Stimulated activated CD8-positive, alpha-beta memory T cell treated with anti-CD3 and anti-CD28 coated beads, Interleukin-2, amount 100 ng/mL, for 1 hour (primary cell): ENCODE measurements at regions not wholly inside any gene's neighbourhood (a gene's known extent, or its start where the extent isn't known, plus 50 kb on each side); places are given as distances from the start of the nearest gene placed in this dataset.

ENCODE experiments used
- DNase-seq, 2 donors: peaks; one replicate each; pipeline ENCODE4 v3.0.0-alpha.2; 2020; ENCODE audit warnings: low read depth in 2 of 2

DNA sequence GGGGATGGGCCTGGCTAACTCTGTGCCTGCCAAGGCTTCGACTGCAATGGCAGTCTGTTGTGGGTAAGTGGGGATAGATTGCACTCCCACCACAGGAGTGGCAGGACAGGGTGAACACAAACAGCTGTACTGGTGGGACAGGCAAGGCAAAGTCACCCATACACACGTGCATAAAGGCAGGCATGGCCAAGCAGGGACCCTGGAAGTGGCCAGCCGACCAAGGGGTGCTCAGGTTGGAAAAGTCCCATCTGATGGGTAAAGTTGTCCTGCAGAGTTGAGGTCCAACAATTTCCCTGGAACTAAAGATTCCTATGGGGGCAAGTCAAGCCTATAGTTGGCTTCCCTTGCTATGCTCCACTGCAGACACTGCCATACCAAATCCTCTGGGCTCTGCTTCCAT, 1961.9 kb upstream of the ADGRL3 start:
- no peak for DNase-seq

DNA sequence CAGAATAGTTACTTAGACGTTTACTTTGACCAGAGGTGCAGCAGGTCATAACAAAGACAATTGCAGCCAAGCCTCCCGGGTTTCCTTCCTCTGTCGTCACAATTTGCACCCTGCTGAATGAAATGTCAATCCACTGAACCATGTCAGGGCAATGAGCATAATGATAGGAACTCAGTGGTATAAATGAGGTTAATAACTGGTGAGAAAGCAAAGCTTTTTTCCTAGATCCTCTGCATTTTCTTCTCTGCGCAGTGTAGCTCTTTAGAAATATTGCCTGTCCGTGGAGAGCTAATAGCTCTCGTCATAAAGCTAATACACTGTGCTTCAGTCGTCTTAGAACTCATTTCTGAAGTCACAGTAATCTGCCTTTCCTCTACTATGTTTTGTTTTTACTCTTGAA, 1960.1 kb upstream of the ADGRL3 start:
- DNase-seq = no peak

GRCh38 chr4:59243038-59243437, 1957.1 kb upstream of the ADGRL3 start:
- no peak for DNase-seq

- no peak for DNase-seq
Measured at GRCh38 chr4:59247032-59247431, 1953.1 kb upstream of the ADGRL3 start.

DNA sequence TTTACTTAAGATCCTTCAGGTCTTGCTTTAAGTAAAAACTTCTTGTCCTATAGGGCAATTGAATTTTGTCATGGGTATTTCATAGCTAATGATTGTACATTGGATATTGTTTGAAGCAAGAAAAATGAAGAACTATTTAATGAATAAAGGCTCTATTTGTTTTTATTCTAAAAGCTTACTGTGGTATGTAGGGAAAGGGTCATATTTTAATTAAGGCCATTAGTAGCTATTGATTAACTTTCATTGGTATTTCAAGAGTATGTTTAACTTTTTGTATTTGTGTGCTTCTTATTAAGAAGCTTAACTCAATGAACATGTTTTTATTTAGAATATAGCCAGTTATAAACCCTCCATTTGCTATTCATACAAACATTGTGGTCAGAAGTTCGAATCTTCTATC, 1951.8 kb upstream of the ADGRL3 start:
- DNase-seq = no peak

DNA sequence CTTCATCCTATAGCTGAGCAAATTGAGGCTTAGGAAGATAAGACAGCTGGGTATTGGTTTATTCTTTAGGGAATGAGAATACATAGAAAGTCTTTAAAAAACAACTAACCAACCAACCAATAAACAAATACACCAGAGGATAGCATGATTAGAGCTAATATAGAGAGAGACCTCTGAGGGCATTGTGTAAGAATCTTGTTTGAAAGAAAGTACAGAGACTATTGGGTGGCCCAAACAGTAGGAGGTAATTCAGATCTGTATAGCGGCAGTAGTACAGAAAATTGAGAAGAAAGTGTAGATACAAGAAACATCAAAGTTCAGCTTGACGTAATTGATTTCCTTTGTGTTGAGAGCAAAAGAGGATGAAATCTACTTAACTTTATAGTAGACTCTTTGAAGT, 1951.0 kb upstream of the ADGRL3 start:
- DNase-seq = no peak

GRCh38 chr4:59258002-59258401, 1942.1 kb upstream of the ADGRL3 start:
- DNase-seq = no peak

- no peak for DNase-seq
Measured at GRCh38 chr4:59307609-59308008, 1892.5 kb upstream of the ADGRL3 start.

DNA sequence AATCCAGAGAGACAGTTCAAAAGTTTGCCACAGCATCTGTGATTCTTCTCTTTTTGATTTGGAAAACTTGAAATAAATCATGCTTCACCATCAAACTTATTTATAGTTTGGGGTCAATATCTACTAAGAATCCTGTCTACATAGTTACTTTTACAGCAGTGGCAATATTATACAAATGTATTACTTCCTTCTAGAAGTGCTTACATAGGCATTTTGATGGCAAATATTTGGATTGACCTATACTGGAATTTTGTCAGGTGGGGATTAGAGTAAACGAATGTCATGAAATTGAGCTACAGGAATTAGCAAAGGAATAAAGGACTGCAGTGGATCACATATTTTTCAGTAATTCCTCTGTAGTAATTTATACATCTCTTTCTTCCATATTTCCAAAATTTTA, 1885.5 kb upstream of the ADGRL3 start:
- DNase-seq = no peak

GRCh38 chr4:59339631-59340030, 1860.5 kb upstream of the ADGRL3 start:
- no peak for DNase-seq

GRCh38 chr4:59341506-59341905, 1858.6 kb upstream of the ADGRL3 start:
- DNase-seq = no peak

DNA sequence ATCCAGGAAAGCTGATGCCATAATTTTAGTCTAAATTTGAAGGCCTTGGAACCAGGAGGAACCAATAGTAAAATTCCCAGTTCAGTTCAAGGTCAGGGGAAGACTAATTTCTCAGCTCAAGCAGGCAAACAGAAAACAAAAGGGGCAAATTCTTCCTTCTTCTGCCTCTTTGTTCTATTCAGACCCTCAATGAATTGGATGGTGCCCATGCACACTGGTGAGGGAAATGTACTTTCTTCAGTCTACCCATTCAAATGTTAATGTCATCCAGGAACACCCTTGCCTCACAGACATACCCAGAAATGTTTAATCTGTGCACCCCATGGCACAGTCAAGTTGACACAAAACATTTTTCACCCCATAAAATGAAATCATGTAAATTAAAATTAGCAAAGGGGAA, 1851.2 kb upstream of the ADGRL3 start:
- no peak for DNase-seq

DNA sequence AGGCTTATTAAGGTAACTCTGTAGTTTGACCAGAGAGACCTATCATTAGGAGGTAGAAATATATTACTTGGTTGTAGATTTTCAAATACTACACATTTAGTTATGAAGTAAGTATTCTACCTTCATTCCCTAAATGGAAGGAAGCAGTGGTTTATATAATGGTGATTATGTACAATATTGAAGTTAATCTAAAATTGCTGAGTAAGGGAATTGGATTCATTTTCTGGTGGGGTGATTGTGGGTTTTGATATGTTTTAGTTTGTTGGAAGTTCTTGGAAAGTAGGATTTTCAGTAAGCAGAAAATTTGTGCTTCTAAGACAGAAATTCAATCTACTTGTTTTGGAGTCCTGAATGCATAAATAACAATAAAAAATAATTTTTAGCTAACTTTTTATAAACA, 1830.9 kb upstream of the ADGRL3 start:
- DNase-seq = no peak

DNA sequence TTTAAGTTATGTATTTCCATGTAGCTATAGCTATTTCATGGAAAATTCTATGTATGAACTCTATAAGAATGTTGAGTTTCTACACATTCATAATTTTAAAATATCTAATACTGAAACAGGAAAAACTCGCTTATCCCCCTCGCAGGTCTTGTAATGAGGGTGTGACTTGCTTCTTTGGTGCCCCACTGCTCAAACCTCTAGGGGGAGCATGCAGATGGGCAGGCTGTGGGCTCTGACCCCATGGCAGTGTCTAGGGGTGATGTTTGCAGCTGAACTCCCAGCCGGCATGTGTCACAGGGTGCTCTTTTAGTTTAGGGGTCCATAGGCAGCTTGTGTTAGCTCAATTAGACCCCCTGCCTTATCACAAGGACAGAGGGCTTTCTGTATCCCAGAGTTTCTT, 1825.7 kb upstream of the ADGRL3 start:
- no peak for DNase-seq

- DNase-seq = no peak
Measured at GRCh38 chr4:59380841-59381366, 1819.2 kb upstream of the ADGRL3 start.

GRCh38 chr4:59381591-59381990, 1818.5 kb upstream of the ADGRL3 start:
- no peak for DNase-seq

GRCh38 chr4:59387759-59388758, 1812.1 kb upstream of the ADGRL3 start:
- DNase-seq = no peak

DNA sequence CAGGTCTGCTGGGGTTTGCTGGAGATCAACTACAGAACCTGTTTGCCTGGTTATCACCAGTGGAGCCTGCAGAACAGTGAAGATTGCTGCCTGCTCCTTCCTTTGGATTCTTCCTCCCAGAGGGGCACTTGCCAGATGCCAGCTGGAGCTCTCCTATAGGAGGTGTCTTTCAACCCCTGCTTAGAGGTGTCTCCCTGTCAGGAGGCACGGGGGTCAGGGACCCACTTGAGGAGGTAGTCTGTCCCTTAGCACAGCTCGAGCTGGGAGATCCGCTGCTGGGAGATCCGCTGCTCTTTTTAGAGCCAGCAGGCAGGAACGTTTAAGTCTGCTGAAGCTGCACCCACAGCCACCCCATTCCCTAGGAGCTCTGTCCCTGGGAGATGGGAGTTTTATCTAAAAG, 1806.3 kb upstream of the ADGRL3 start:
- DNase-seq = no peak

GRCh38 chr4:59400334-59400733, 1799.8 kb upstream of the ADGRL3 start:
- no peak for DNase-seq

DNA sequence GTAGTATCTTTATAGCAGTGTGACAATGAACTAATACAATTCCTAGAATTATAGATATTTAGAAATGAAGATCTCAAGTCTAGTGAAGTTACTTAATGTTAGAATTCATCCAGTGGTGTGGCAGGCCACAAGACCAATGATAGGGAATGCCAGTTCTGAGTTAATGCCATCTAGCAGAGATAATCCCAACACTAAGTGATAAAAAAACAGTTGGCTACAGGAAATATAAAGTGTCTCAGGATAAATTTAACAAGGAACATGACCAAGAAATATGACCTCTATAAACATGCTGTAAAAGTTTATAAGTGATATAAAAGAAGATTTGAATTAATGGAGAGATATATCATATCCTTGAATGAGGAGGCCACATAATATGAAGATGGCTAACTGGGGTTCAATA, 1790.5 kb upstream of the ADGRL3 start:
- DNase-seq = no peak

DNA sequence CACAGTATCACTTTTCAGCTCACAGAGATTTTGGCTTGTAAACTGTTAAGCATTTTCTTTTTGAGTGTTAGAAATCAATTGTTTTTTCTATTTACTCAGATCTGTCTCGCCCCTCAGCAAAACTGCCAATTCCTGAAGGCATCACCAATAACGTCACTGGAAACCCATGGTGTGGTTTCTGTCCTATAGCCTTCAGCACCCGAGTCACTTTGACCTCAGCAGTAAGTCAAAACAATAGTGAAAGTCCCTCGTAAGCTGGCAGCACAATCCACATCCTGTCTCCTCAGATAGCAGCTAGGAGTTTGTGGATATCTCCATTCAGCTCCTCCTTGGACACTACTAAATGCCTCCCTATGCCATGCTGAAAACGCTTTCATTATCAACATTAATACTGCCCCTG, 1787.4 kb upstream of the ADGRL3 start:
- no peak for DNase-seq

DNA sequence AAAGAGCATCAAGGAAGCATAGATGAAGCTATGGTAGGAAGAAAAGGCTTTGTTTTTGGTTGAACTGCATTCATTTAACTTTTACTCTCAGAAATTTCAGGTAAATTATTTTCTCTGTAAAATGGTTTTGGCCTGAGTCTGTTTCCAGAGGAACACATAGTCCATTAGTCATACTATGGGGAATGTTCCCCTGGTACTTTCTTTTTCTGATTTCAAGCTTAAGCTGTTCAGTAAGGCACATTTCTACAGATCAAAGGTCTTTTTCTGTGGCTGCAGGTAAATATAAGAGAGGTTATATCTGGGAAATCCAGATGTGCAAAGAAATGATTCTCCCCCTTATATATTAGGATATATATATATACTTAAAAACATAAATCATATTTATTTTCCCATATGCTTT, 1744.4 kb upstream of the ADGRL3 start:
- no peak for DNase-seq

DNA sequence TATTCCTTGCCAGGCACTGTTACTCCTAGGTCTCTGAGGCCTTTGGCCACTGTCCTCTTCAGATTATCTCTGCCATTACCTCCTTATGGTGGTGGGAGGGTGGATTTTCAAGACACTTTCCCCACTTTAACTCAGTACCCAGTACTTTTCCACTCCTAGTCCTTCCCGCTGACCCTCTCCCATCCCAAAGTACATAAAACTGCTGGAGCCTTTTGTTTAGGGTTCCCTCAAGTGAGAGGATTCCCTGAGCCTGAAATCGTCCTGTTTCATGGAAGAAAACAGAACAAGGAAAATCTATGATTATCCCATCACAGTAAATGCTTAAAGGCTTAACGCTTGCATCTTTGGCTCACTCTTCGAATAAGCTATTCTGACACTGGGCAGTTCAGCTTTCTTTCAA, 1742.5 kb upstream of the ADGRL3 start:
- no peak for DNase-seq

GRCh38 chr4:59484944-59485343, 1715.2 kb upstream of the ADGRL3 start:
- DNase-seq = no peak
